Endothelial cell of umbilical vein (primary cell): ENCODE measurements at regions not wholly inside any gene's neighbourhood (a gene's known extent, or its start where the extent isn't known, plus 50 kb on each side); places are given as distances from the start of the nearest gene placed in this dataset.

ENCODE experiments used
- BruUV-seq: library from RNA; stranded (reverse); fragments of 400-500 nt; replicated peaks from 2 replicates; lab custom pipeline; 2021; lab: Mats Ljungman, UMichigan
- CTCF ChIA-PET: fragments of 300-600, 350-600 bp; sonication (Branson Sonifier 250); formaldehyde crosslinking; loops from one replicate; lab custom pipeline; 2021; ENCODE audit warnings: antibody characterized with exemption, inconsistent platforms; lab: Charles Lee
- POLR2A ChIA-PET: fragments of 300-600, 350-600 bp; sonication (Branson Sonifier 250); formaldehyde crosslinking; loops from one replicate; lab custom pipeline; 2021; ENCODE audit warnings: antibody characterized with exemption, inconsistent platforms; lab: Charles Lee
- DNase-seq: peaks from one replicate; pipeline ENCODE4 v3.0.0-alpha.2; 2011; ENCODE audit warnings: low read depth, low spot score
- FAIRE-seq: peaks from 2 replicates; lab custom pipeline; 2011; peaks lifted over from hg19 to GRCh38; lab: Jason Lieb, UNC
- H2AFZ ChIP-seq: 2 replicates; pipeline ENCODE4 v1.6.0; 2012; ENCODE audit warnings: low read depth, low read length, control low read depth, inconsistent platforms
- H3K27ac ChIP-seq: 2 replicates; pipeline ENCODE4 v1.5.1; 2011; ENCODE audit warnings: low read depth, mild to moderate bottlenecking, control low read depth, low read length, moderate library complexity; ENCODE audit not compliant: insufficient read depth
- H3K27me3 ChIP-seq, 2 experiments: 2 replicates each; pipeline versions ENCODE4 v1.6.0 to v1.6.1; 2011; ENCODE audit warnings: low read length in 2 of 2, mixed read lengths in 1 of 2; ENCODE audit not compliant: control insufficient read depth in 2 of 2, insufficient read depth in 2 of 2
- H3K36me3 ChIP-seq, 2 experiments: 2 replicates in 1 of 2; 3 replicates in 1 of 2; pipeline ENCODE4 v1.5.1; 2011; ENCODE audit warnings: low read length in 2 of 2, mild to moderate bottlenecking in 1 of 2, moderate library complexity in 1 of 2; ENCODE audit not compliant: control insufficient read depth in 2 of 2, insufficient read depth in 2 of 2; ENCODE audit errors: extremely low read depth in 1 of 2
- H3K4me1 ChIP-seq: 3 replicates; pipeline ENCODE4 v1.5.1; 2011; ENCODE audit warnings: mild to moderate bottlenecking, low read length; ENCODE audit not compliant: control insufficient read depth, insufficient read depth; ENCODE audit errors: extremely low read depth
- H3K4me2 ChIP-seq: 2 replicates; pipeline ENCODE4 v1.6.1; 2011; ENCODE audit warnings: low read length, control low read depth, mixed read lengths; ENCODE audit not compliant: insufficient read depth
- H3K4me3 ChIP-seq, 3 experiments: fragments of 200-600 bp in 1 of 3; sonication (generic), shearing (Covaris generic) in 1 of 3; replicated peaks in 1 of 3; 2 replicates each; pipeline ENCODE4 v1.5.1; 2011 to 2016; ENCODE audit warnings: control low read depth in 3 of 3, low read length in 3 of 3, mild to moderate bottlenecking in 2 of 3, inconsistent platforms in 1 of 3, low read depth in 1 of 3, moderate library complexity in 1 of 3; ENCODE audit not compliant: insufficient read depth in 1 of 3
- H3K79me2 ChIP-seq: 2 replicates; pipeline ENCODE4 v1.6.0; 2012; ENCODE audit warnings: low read length, inconsistent platforms; ENCODE audit not compliant: control insufficient read depth, insufficient read depth
- H3K9ac ChIP-seq: replicated peaks from 2 replicates; pipeline ENCODE3; 2011; ENCODE audit warnings: low read length, control low read depth; ENCODE audit not compliant: insufficient read depth; ENCODE audit errors: extremely low read depth
- H3K9me1 ChIP-seq: replicated peaks from 3 replicates; pipeline ENCODE4 v1.6.0; 2011; ENCODE audit warnings: mild to moderate bottlenecking, low read length; ENCODE audit not compliant: control insufficient read depth, insufficient read depth; ENCODE audit errors: extremely low read depth
- H3K9me3 ChIP-seq: replicated peaks from 2 replicates; pipeline ENCODE4 v1.5.1; 2012; ENCODE audit warnings: low read length, inconsistent platforms; ENCODE audit not compliant: control insufficient read depth, insufficient read depth
- H4K20me1 ChIP-seq: replicated peaks from 2 replicates; pipeline ENCODE3; 2011; ENCODE audit warnings: mild to moderate bottlenecking, low read length; ENCODE audit not compliant: control insufficient read depth, insufficient read depth; ENCODE audit errors: extremely low read depth
- EZH2 ChIP-seq: IDR thresholded peaks from 2 replicates; pipeline ENCODE4 v1.6.1; 2012; ENCODE audit warnings: borderline replicate concordance, low read depth, mild to moderate bottlenecking, moderate library complexity, low read length, inconsistent platforms; ENCODE audit not compliant: severe bottlenecking
- FOS ChIP-seq: IDR thresholded peaks from 2 replicates; pipeline ENCODE4 v1.6.1; 2011; ENCODE audit warnings: mild to moderate bottlenecking, low read length, moderate library complexity, borderline replicate concordance; ENCODE audit not compliant: insufficient read depth
- GATA2 ChIP-seq: IDR thresholded peaks from 2 replicates; pipeline ENCODE4 v1.7.0; 2011; ENCODE audit warnings: low read depth, mild to moderate bottlenecking, moderate library complexity, mixed read lengths, low read length; ENCODE audit not compliant: insufficient read length, insufficient read depth
- JUN ChIP-seq: IDR thresholded peaks from 2 replicates; pipeline ENCODE4 v1.6.1; 2011; ENCODE audit warnings: borderline replicate concordance, low read depth; ENCODE audit not compliant: insufficient read length, insufficient read depth
- MYC ChIP-seq: IDR thresholded peaks from one replicate; pipeline ENCODE4 v1.6.1; 2011; ENCODE audit warnings: mild to moderate bottlenecking, low read depth, low read length
- POLR2A ChIP-seq: IDR thresholded peaks from 2 replicates; pipeline ENCODE4 v1.6.1; 2012; ENCODE audit warnings: low read depth, mild to moderate bottlenecking, control low read depth, low read length
- POLR2AphosphoS5 ChIP-seq: IDR thresholded peaks from 2 replicates; pipeline ENCODE4 v1.6.1; 2012; ENCODE audit warnings: low read depth, mild to moderate bottlenecking, control low read depth, low read length, moderate library complexity; ENCODE audit not compliant: insufficient read depth
- dilution Hi-C: fragments of 300-500 bp; cut with MboI; formaldehyde crosslinking; loops from one replicate; pipeline ENCODE4 v1.15.0; 2019; ENCODE audit warnings: low sequenced_read_pairs; ENCODE audit not compliant: extremely low pct_ligation_motif_present
- intact Hi-C: fragments of 100-400 bp; cut with micrococcal nuclease; formaldehyde crosslinking; loops from one replicate; pipeline ENCODE4 v1.10.0; 2022
- TF ChIP-seq, protein P1 (sequence below): IDR thresholded peaks from 2 replicates; pipeline ENCODE4 v1.6.1; 2011; ENCODE audit not compliant: insufficient read depth, insufficient read length
- TF ChIP-seq, protein P2 (sequence below), 2 donors: IDR thresholded peaks; 1 replicate in 1 of 2; 2 replicates in 1 of 2; pipeline ENCODE4 v1.5.1; 2011; ENCODE audit warnings: low read length in 2 of 2, mild to moderate bottlenecking in 2 of 2, moderate library complexity in 2 of 2, control low read depth in 1 of 2, inconsistent platforms in 1 of 2, low read depth in 1 of 2; ENCODE audit not compliant: insufficient read depth in 1 of 2; ENCODE audit errors: extremely low read depth in 1 of 2

DNA sequence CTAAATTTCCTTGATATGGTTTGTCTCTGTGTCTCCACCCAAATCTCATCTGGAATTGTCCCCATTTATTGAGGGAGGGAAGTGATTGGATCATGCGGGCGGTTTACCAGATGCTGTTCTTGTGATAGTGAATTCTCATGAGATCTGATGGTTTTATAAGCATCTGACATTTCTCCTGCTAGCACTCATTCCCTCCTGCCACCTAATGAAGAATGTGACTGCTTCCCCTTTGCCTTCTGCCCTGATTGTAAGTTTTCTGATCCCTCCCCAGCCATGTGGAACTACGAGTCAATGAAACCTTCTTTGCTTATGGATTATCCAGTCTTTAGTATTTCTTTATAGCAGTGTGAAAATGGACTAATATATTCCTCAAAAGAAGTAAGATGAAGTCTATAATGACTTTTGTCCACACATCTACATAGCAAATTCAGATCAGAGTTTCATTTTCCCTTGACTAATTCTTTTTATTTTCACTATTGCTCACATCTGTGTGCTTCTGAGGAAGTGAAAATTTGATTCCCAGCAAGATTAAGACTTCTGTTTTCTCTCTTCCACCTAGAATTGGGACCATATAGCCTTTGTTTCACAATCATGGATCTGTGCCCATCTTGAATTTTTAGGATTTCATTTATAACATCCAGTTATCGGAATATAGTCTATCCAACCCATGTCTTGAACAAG is 393.5 kb downstream of the DMAC1 start:
- DNase-seq (no peak), FAIRE-seq (no peak)
- Histone ChIP-seq H3K9me1 (no peaks in the 10 kb centered on the region), H2AFZ (no peak overlapping the region), H3K4me2 (no peak overlapping the region), H3K27ac (no peak overlapping the region), H3K9ac (no peak overlapping the region), H3K4me1 (no peaks in the 10 kb centered on the region), H3K4me3 (no peak overlapping the region), H3K79me2 (no peaks in the 10 kb centered on the region), H3K36me3 (no peaks in the 10 kb centered on the region), H3K27me3 (no peaks in the 10 kb centered on the region), H4K20me1 (no peaks in the 10 kb centered on the region), H3K9me3 (no peaks in the 10 kb centered on the region)
- BruUV-seq = no TSS peak
- TF ChIP-seq POLR2A = no peak
- dilution Hi-C loops = no loop called here
- CTCF ChIA-PET = no interaction called here
- intact Hi-C loops = no loop called here
- POLR2A ChIA-PET = no interaction called here

DNA sequence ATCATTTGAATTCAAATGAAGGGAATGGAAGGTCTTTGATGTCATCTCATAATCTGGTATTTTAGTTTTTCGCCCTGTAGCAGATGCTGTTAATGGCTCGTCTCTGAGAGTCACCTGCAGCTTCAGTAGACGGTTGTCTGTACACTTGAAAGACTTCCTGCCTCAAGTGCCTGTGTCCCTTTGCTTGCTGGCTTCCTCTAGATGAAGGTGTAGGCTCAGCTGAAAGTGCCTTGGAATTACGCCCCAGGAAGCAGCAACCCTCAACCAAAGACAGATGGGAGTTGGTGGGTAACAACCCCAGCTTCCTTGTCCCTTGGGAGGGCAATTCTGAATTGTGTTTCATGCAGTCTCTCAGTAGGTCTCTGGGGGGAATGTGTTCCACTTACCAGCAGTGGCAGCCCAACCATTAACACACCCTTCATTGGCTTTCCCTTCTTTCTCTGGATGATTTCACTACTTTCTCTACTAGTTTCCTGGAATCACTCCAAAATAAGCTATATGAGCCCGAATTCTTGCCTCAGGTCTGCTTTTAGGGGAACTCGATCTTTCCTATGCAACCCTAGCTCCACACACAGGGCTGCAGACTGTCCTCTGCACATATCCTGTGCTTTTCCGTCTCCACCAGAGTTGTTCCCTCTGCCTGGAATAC is 395.6 kb downstream of the DMAC1 start:
- Histone ChIP-seq H3K9ac (no peak overlapping the region), H3K9me1 (no peaks in the 10 kb centered on the region), H3K9me3 (no peaks in the 10 kb centered on the region), H3K27me3 (no peaks in the 10 kb centered on the region), H3K27ac (no peak overlapping the region), H3K4me1 (no peaks in the 10 kb centered on the region), H4K20me1 (no peaks in the 10 kb centered on the region), H2AFZ (no peak overlapping the region), H3K36me3 (no peaks in the 10 kb centered on the region), H3K4me3 (no peak overlapping the region), H3K4me2 (no peak overlapping the region), H3K79me2 (no peaks in the 10 kb centered on the region)
- POLR2A ChIA-PET = no interaction called here
- intact Hi-C loops = no loop called here
- CTCF ChIA-PET = no interaction called here
- FAIRE-seq (no peak), DNase-seq (no peak)
- dilution Hi-C loops = no loop called here
- BruUV-seq = no TSS peak
- TF ChIP-seq JUN = no peak
- TF ChIP-seq FOS = no peak
- TF ChIP-seq GATA2 = no peak
- TF ChIP-seq, protein P1, sequence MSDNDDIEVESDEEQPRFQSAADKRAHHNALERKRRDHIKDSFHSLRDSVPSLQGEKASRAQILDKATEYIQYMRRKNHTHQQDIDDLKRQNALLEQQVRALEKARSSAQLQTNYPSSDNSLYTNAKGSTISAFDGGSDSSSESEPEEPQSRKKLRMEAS = no peak
- TF ChIP-seq POLR2A = no peak
- no peak for TF ChIP-seq POLR2AphosphoS5
- TF ChIP-seq, protein P2, sequence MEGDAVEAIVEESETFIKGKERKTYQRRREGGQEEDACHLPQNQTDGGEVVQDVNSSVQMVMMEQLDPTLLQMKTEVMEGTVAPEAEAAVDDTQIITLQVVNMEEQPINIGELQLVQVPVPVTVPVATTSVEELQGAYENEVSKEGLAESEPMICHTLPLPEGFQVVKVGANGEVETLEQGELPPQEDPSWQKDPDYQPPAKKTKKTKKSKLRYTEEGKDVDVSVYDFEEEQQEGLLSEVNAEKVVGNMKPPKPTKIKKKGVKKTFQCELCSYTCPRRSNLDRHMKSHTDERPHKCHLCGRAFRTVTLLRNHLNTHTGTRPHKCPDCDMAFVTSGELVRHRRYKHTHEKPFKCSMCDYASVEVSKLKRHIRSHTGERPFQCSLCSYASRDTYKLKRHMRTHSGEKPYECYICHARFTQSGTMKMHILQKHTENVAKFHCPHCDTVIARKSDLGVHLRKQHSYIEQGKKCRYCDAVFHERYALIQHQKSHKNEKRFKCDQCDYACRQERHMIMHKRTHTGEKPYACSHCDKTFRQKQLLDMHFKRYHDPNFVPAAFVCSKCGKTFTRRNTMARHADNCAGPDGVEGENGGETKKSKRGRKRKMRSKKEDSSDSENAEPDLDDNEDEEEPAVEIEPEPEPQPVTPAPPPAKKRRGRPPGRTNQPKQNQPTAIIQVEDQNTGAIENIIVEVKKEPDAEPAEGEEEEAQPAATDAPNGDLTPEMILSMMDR (IDR thresholded peaks at IDR 0.05; ENCODE audit: extremely low read depth in 1 of 2, insufficient read depth in 1 of 2, low read depth in 1 of 2, low read length in 2 of 2) = no peak
- no peak for TF ChIP-seq MYC
- no peak for TF ChIP-seq EZH2
